ENCODE measurements at regions not wholly inside any gene's neighbourhood (a gene's known extent, or its start where the extent isn't known, plus 50 kb on each side); places are given as distances from the start of the nearest gene placed in this dataset.

GRCh38 chr5:6246820-6247437 is 131.4 kb downstream of the MED10 start:
- no peak for TF ChIP-seq YY1 (IDR thresholded peaks at IDR 0.05; ENCODE audit: low read depth)
- TF ChIP-seq MAX (IDR thresholded peaks at IDR 0.05), result no peak
- no peak for TF ChIP-seq TAF1 (IDR thresholded peaks at IDR 0.05; ENCODE audit: low read depth)
- TF ChIP-seq TCF12 (IDR thresholded peaks at IDR 0.05; ENCODE audit: low read depth), result no peak
- no peak for TF ChIP-seq TEAD4 (IDR thresholded peaks at IDR 0.05)
- TF ChIP-seq RAD21 (IDR thresholded peaks at IDR 0.05; ENCODE audit: low read depth), result no peak
- TF ChIP-seq EP300 (IDR thresholded peaks at IDR 0.05; ENCODE audit: borderline replicate concordance), result no peak

- no peak for TF ChIP-seq EGR1 (IDR thresholded peaks at IDR 0.05)
- TF ChIP-seq YY1 (IDR thresholded peaks at IDR 0.05; ENCODE audit: low read depth), result no peak
- no peak for TF ChIP-seq TAF1 (IDR thresholded peaks at IDR 0.05; ENCODE audit: low read depth)
- no peak for TF ChIP-seq MAX (IDR thresholded peaks at IDR 0.05)
- TF ChIP-seq CEBPB (IDR thresholded peaks at IDR 0.05), result no peak
- no peak for TF ChIP-seq USF1 (IDR thresholded peaks at IDR 0.05)
- no peak for TF ChIP-seq TCF12 (IDR thresholded peaks at IDR 0.05; ENCODE audit: low read depth)
- TF ChIP-seq ZBTB7A (IDR thresholded peaks at IDR 0.05; ENCODE audit: low read depth), result no peak
- TF ChIP-seq TEAD4 (IDR thresholded peaks at IDR 0.05), result no peak
- TF ChIP-seq NFIC (IDR thresholded peaks at IDR 0.05), result no peak
- TF ChIP-seq EP300 (IDR thresholded peaks at IDR 0.05; ENCODE audit: borderline replicate concordance), result no peak
- no peak for TF ChIP-seq CREB1 (IDR thresholded peaks at IDR 0.05; ENCODE audit: low read depth)
- TF ChIP-seq REST (IDR thresholded peaks at IDR 0.05; ENCODE audit: low read depth), result no peak
- TF ChIP-seq RAD21 (IDR thresholded peaks at IDR 0.05; ENCODE audit: low read depth), result no peak
- TF ChIP-seq FOXM1 (IDR thresholded peaks at IDR 0.05; ENCODE audit: borderline replicate concordance, low read depth), result no peak
Measured at GRCh38 chr5:6244339-6244714, 134.0 kb downstream of the MED10 start.

- TF ChIP-seq CREB1 (IDR thresholded peaks at IDR 0.05; ENCODE audit: low read depth) (no peak), CEBPB (IDR thresholded peaks at IDR 0.05) (no peak), TEAD4 (IDR thresholded peaks at IDR 0.05) (no peak), USF1 (IDR thresholded peaks at IDR 0.05) (no peak), RAD21 (IDR thresholded peaks at IDR 0.05; ENCODE audit: low read depth) (no peak), EGR1 (IDR thresholded peaks at IDR 0.05) (no peak), NFIC (IDR thresholded peaks at IDR 0.05) (no peak), ZBTB7A (IDR thresholded peaks at IDR 0.05; ENCODE audit: low read depth) (no peak), TCF12 (IDR thresholded peaks at IDR 0.05; ENCODE audit: low read depth) (no peak), TAF1 (IDR thresholded peaks at IDR 0.05; ENCODE audit: low read depth) (no peak), MAX (IDR thresholded peaks at IDR 0.05) (no peak), REST (IDR thresholded peaks at IDR 0.05; ENCODE audit: low read depth) (no peak), YY1 (IDR thresholded peaks at IDR 0.05; ENCODE audit: low read depth) (no peak), FOXM1 (IDR thresholded peaks at IDR 0.05; ENCODE audit: borderline replicate concordance, low read depth) (no peak), EP300 (IDR thresholded peaks at IDR 0.05; ENCODE audit: borderline replicate concordance) (no peak)
Measured at GRCh38 chr5:6243706-6244338, 134.5 kb downstream of the MED10 start.

GRCh38 chr5:6236858-6237481 is 141.4 kb downstream of the MED10 start:
- TF ChIP-seq TEAD4 (IDR thresholded peaks at IDR 0.05) (no peak), ZBTB7A (IDR thresholded peaks at IDR 0.05; ENCODE audit: low read depth) (no peak), CEBPB (IDR thresholded peaks at IDR 0.05) (no peak), TAF1 (IDR thresholded peaks at IDR 0.05; ENCODE audit: low read depth) (no peak), YY1 (IDR thresholded peaks at IDR 0.05; ENCODE audit: low read depth) (no peak), RAD21 (IDR thresholded peaks at IDR 0.05; ENCODE audit: low read depth) (no peak), EP300 (IDR thresholded peaks at IDR 0.05; ENCODE audit: borderline replicate concordance) (no peak), FOXM1 (IDR thresholded peaks at IDR 0.05; ENCODE audit: borderline replicate concordance, low read depth) (no peak), MAX (IDR thresholded peaks at IDR 0.05) (no peak), EGR1 (IDR thresholded peaks at IDR 0.05) (no peak), TCF12 (IDR thresholded peaks at IDR 0.05; ENCODE audit: low read depth) (no peak), USF1 (IDR thresholded peaks at IDR 0.05) (no peak), CREB1 (IDR thresholded peaks at IDR 0.05; ENCODE audit: low read depth) (no peak), REST (IDR thresholded peaks at IDR 0.05; ENCODE audit: low read depth) (no peak)
